ENCODE measurements at regions not wholly inside any gene's neighbourhood (a gene's known extent, or its start where the extent isn't known, plus 50 kb on each side); places are given as distances from the start of the nearest gene placed in this dataset.

- TF ChIP-seq POLR2A (IDR thresholded peaks at IDR 0.05): no peak
- TF ChIP-seq, protein P1, sequence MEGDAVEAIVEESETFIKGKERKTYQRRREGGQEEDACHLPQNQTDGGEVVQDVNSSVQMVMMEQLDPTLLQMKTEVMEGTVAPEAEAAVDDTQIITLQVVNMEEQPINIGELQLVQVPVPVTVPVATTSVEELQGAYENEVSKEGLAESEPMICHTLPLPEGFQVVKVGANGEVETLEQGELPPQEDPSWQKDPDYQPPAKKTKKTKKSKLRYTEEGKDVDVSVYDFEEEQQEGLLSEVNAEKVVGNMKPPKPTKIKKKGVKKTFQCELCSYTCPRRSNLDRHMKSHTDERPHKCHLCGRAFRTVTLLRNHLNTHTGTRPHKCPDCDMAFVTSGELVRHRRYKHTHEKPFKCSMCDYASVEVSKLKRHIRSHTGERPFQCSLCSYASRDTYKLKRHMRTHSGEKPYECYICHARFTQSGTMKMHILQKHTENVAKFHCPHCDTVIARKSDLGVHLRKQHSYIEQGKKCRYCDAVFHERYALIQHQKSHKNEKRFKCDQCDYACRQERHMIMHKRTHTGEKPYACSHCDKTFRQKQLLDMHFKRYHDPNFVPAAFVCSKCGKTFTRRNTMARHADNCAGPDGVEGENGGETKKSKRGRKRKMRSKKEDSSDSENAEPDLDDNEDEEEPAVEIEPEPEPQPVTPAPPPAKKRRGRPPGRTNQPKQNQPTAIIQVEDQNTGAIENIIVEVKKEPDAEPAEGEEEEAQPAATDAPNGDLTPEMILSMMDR (IDR thresholded peaks at IDR 0.05): no peak
Measured at GRCh38 chr10:27600930-27601329, 96.8 kb downstream of the RAB18 start.
